IMR-90 (cell line): ENCODE measurements at regions not wholly inside any gene's neighbourhood (a gene's known extent, or its start where the extent isn't known, plus 50 kb on each side); places are given as distances from the start of the nearest gene placed in this dataset.

Experiments used
- BHLHE40 ChIP-seq: fragments of 150-350 bp; IDR thresholded peaks from 2 replicates; pipeline ENCODE4 v1.6.1; 2016; ENCODE audit warnings: mild to moderate bottlenecking, low read depth, low read length
- CEBPB ChIP-seq: IDR thresholded peaks from 2 replicates; pipeline ENCODE4 v1.6.1; 2012; ENCODE audit warnings: low read depth, low read length, improper control_type of control experiment
- CHD1 ChIP-seq: IDR thresholded peaks from 2 replicates; pipeline ENCODE4 v1.6.1; 2012; ENCODE audit warnings: low read depth, low read length, improper control_type of control experiment
- CTCF ChIP-seq: conservative IDR thresholded peaks from 2 replicates; pipeline ENCODE4 v1.5.1; 2012; ENCODE audit warnings: mild to moderate bottlenecking, low read depth, low read length, improper control_type of control experiment
- ELK1 ChIP-seq: fragments of 150-350 bp; IDR thresholded peaks from 2 replicates; pipeline ENCODE4 v1.6.1; 2016; ENCODE audit warnings: low read depth, mild to moderate bottlenecking, low read length, moderate library complexity, borderline replicate concordance
- FOS ChIP-seq: fragments of 150-350 bp; IDR thresholded peaks from 2 replicates; pipeline ENCODE4 v1.6.1; 2016; ENCODE audit warnings: low read depth, low read length
- MAFK ChIP-seq: IDR thresholded peaks from 2 replicates; pipeline ENCODE4 v1.6.1; 2012; ENCODE audit warnings: low read depth, low read length, improper control_type of control experiment
- MAZ ChIP-seq: IDR thresholded peaks from 2 replicates; pipeline ENCODE4 v1.6.1; 2012; ENCODE audit warnings: low read depth, mild to moderate bottlenecking, low read length, improper control_type of control experiment, moderate library complexity, borderline replicate concordance
- MXI1 ChIP-seq: IDR thresholded peaks from 2 replicates; pipeline ENCODE4 v1.6.1; 2012; ENCODE audit warnings: low read depth, mild to moderate bottlenecking, low read length, moderate library complexity, borderline replicate concordance
- POLR2A ChIP-seq: IDR thresholded peaks from 2 replicates; pipeline ENCODE4 v1.6.1; 2012; ENCODE audit warnings: mild to moderate bottlenecking, low read depth, low read length
- RAD21 ChIP-seq: IDR thresholded peaks from 2 replicates; pipeline ENCODE4 v1.6.1; 2012; ENCODE audit warnings: low read length, improper control_type of control experiment
- RFX5 ChIP-seq: IDR thresholded peaks from 2 replicates; pipeline ENCODE4 v1.8.0; 2012; ENCODE audit warnings: low read depth, mild to moderate bottlenecking, low read length, moderate library complexity
- SMC3 ChIP-seq: fragments of 150-350 bp; IDR thresholded peaks from 2 replicates; pipeline ENCODE4 v1.6.1; 2016; ENCODE audit warnings: low read depth, mild to moderate bottlenecking, antibody characterized with exemption, low read length, moderate library complexity
- USF2 ChIP-seq: fragments of 150-350 bp; IDR thresholded peaks from 2 replicates; pipeline ENCODE4 v1.6.1; 2017; ENCODE audit warnings: mild to moderate bottlenecking, antibody characterized with exemption, low read length, low read depth

GRCh38 chr22:22193923-22194322, 50.7 kb upstream of the VPREB1 start:
- TF ChIP-seq CTCF = no peak
- TF ChIP-seq POLR2A = no peak
- no peak for TF ChIP-seq RAD21
- no peak for TF ChIP-seq SMC3
- no peak for TF ChIP-seq BHLHE40
- TF ChIP-seq FOS = no peak
- no peak for TF ChIP-seq USF2
- no peak for TF ChIP-seq RFX5
- TF ChIP-seq CHD1 = no peak
- no peak for TF ChIP-seq MAFK
- no peak for TF ChIP-seq ELK1
- TF ChIP-seq MAZ = no peak
- TF ChIP-seq CEBPB = no peak
- no peak for TF ChIP-seq MXI1
